ENCODE measurements at regions not wholly inside any gene's neighbourhood (a gene's known extent, or its start where the extent isn't known, plus 50 kb on each side); places are given as distances from the start of the nearest gene placed in this dataset.
"Not testable (repeated sequence)": the region's sequence is repeated elsewhere in the genome, so short reads cannot be mapped to it uniquely, and the experiment has no call there.

- TF ChIP-seq CTCF (conservative IDR thresholded peaks at IDR 0.05) (no peak), EZH2 (IDR thresholded peaks at IDR 0.05; ENCODE audit: low read depth) (no peak)
- intact Hi-C loops (cut with micrococcal nuclease; ENCODE audit: unreplicated experiment) = no loop called here
- ChIA-PET CTCF (no interaction called here), POLR2A (ENCODE audit: unreplicated experiment) (no interaction called here)
- Histone ChIP-seq H3K4me2 (no peak overlapping the region), H3K27me3 (ENCODE audit: insufficient read depth, low read depth) (no peaks in the 10 kb centered on the region), H3K9me2 (ENCODE audit: insufficient read depth) (no peaks in the 10 kb centered on the region), H3K9me3 (ENCODE audit: insufficient read depth, low read depth) (peaks cover 9% of the 10 kb centered on the region), H3K27ac (no peak overlapping the region), H3K79me2 (ENCODE audit: low read depth) (no peaks in the 10 kb centered on the region), H4K20me1 (ENCODE audit: insufficient read depth) (no peaks in the 10 kb centered on the region), H2AFZ (no peak overlapping the region), H3K36me3 (ENCODE audit: low read depth) (0 out of 2 replicates have a peak, but pooled peaks cover 4% of the 10 kb centered on the region), H3K4me3 (no peak overlapping the region), H3K4me1 (replicated peaks; ENCODE audit: insufficient read depth) (no peaks in the 10 kb centered on the region), H3F3A (ENCODE audit: insufficient read depth, low read depth) (no peaks in the 10 kb centered on the region)
- no TSS peak for BruUV-seq (replicated peaks)
- no peak for DNase-seq
These were observed 82.2 kb downstream of the RIN2 start for GRCh38 chr20:19840111-19840710.

- Histone ChIP-seq H3K27me3 (ENCODE audit: insufficient read depth, low read depth) (no peaks in the 10 kb centered on the region), H3K9me2 (ENCODE audit: insufficient read depth) (no peaks in the 10 kb centered on the region), H3K4me2 (no peak overlapping the region), H3K4me1 (replicated peaks; ENCODE audit: insufficient read depth) (no peaks in the 10 kb centered on the region), H3K27ac (no peak overlapping the region), H3K79me2 (ENCODE audit: low read depth) (no peaks in the 10 kb centered on the region), H4K20me1 (ENCODE audit: insufficient read depth) (no peaks in the 10 kb centered on the region), H3K36me3 (ENCODE audit: low read depth) (0 out of 2 replicates have a peak, but pooled peaks cover 4% of the 10 kb centered on the region), H3F3A (ENCODE audit: insufficient read depth, low read depth) (no peaks in the 10 kb centered on the region), H2AFZ (no peak overlapping the region), H3K9me3 (ENCODE audit: insufficient read depth, low read depth) (peaks cover 9% of the 10 kb centered on the region), H3K4me3 (no peak overlapping the region)
- DNase-seq = no peak
- intact Hi-C loops (cut with micrococcal nuclease; ENCODE audit: unreplicated experiment) = no loop called here
- no TSS peak for BruUV-seq (replicated peaks)
- TF ChIP-seq CTCF (conservative IDR thresholded peaks at IDR 0.05) (no peak), EZH2 (IDR thresholded peaks at IDR 0.05; ENCODE audit: low read depth) (no peak)
- ChIA-PET POLR2A (ENCODE audit: unreplicated experiment) (no interaction called here), CTCF (no interaction called here)
These were observed 83.7 kb downstream of the RIN2 start for GRCh38 chr20:19841740-19842139.

DNA sequence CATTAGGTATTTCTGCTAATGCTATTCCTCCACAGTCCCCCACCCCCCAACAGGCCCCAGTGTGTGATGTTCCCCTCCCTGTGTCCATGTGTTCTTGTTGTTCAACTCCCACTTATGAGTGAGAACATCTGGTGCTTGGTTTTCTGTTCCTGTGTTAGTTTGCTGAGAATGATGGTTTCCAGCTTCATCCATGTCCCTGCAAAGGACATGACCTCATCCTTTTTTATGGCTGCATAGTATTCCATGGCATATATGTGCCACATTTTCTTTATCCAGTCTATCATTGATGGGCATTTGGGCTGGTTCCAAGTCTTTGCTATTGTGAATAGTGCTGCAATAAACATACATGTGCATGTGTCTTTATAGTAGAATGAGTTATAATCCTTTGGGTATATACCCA lies 86.8 kb downstream of the RIN2 start:
- H3K4me2 ChIP-seq; H3K36me3 ChIP-seq (ENCODE audit: low read depth); DNase-seq; H3K4me1 ChIP-seq (replicated peaks; ENCODE audit: insufficient read depth); CTCF ChIA-PET; H3K79me2 ChIP-seq (ENCODE audit: low read depth); H3K4me3 ChIP-seq; H3K27me3 ChIP-seq (ENCODE audit: insufficient read depth, low read depth); BruUV-seq (replicated peaks); POLR2A ChIA-PET (ENCODE audit: unreplicated experiment); H4K20me1 ChIP-seq (ENCODE audit: insufficient read depth); H3K9me2 ChIP-seq (ENCODE audit: insufficient read depth); H3K9me3 ChIP-seq (ENCODE audit: insufficient read depth, low read depth); H3K27ac ChIP-seq; H3F3A ChIP-seq (ENCODE audit: insufficient read depth, low read depth); H2AFZ ChIP-seq; intact Hi-C loops (cut with micrococcal nuclease; ENCODE audit: unreplicated experiment): not testable (repeated sequence)

DNA sequence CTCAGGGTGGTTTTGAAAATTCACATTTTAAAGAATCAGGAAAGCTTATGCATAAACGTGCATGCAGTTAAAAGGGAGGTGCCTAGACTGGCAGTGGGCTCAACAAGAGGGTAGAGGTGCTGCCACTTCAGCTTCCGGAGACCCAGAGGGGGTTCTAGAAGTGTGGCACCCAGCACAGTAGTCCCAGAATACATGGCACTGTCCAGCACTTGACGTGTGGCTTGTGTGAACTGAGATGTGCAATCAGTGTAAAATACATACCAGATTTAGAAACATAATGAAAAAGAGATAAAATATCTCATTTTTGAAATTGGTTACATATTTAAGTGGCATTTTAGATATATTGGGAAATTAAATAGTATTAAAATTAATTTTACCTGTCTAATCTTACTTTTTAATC lies 89.3 kb downstream of the RIN2 start:
- Histone ChIP-seq H3K9me3 (ENCODE audit: insufficient read depth, low read depth) (peaks cover 7% of the 10 kb centered on the region), H3K4me1 (replicated peaks; ENCODE audit: insufficient read depth) (no peaks in the 10 kb centered on the region), H3F3A (ENCODE audit: insufficient read depth, low read depth) (no peaks in the 10 kb centered on the region), H3K27me3 (ENCODE audit: insufficient read depth, low read depth) (no peaks in the 10 kb centered on the region), H3K9me2 (ENCODE audit: insufficient read depth) (no peaks in the 10 kb centered on the region), H3K4me2 (no peak overlapping the region), H3K27ac (no peak overlapping the region), H4K20me1 (ENCODE audit: insufficient read depth) (no peaks in the 10 kb centered on the region), H3K4me3 (no peak overlapping the region), H3K36me3 (ENCODE audit: low read depth) (0 out of 2 replicates have a peak, but pooled peaks cover 4% of the 10 kb centered on the region), H3K79me2 (ENCODE audit: low read depth) (no peaks in the 10 kb centered on the region), H2AFZ (no peak overlapping the region)
- intact Hi-C loops (cut with micrococcal nuclease; ENCODE audit: unreplicated experiment) = no loop called here
- ChIA-PET CTCF (no interaction called here), POLR2A (ENCODE audit: unreplicated experiment) (no interaction called here)
- DNase-seq = no peak
- BruUV-seq (replicated peaks) = no TSS peak
- TF ChIP-seq CTCF (conservative IDR thresholded peaks at IDR 0.05) (no peak), EZH2 (IDR thresholded peaks at IDR 0.05; ENCODE audit: low read depth) (no peak)
